SK-N-MC (cell line): ENCODE measurements at regions not wholly inside any gene's neighbourhood (a gene's known extent, or its start where the extent isn't known, plus 50 kb on each side); places are given as distances from the start of the nearest gene placed in this dataset.

Experiments used
- EZH2 ChIP-seq: fragments of 200-600 bp; sonication (generic); IDR thresholded peaks from one replicate; pipeline ENCODE4 v1.6.1; 2017; ENCODE audit warnings: antibody characterized with exemption
- FOXP2 ChIP-seq: optimal IDR thresholded peaks from 2 replicates; pipeline ENCODE3; 2011; ENCODE audit warnings: mild to moderate bottlenecking, moderate library complexity; ENCODE audit not compliant: insufficient read depth; ENCODE audit errors: extremely low read length, control extremely low read depth
- POLR2AphosphoS5 ChIP-seq: IDR thresholded peaks from 2 replicates; pipeline ENCODE4 v1.6.1; 2012; ENCODE audit warnings: mild to moderate bottlenecking, low read depth, low read length, borderline replicate concordance

DNA sequence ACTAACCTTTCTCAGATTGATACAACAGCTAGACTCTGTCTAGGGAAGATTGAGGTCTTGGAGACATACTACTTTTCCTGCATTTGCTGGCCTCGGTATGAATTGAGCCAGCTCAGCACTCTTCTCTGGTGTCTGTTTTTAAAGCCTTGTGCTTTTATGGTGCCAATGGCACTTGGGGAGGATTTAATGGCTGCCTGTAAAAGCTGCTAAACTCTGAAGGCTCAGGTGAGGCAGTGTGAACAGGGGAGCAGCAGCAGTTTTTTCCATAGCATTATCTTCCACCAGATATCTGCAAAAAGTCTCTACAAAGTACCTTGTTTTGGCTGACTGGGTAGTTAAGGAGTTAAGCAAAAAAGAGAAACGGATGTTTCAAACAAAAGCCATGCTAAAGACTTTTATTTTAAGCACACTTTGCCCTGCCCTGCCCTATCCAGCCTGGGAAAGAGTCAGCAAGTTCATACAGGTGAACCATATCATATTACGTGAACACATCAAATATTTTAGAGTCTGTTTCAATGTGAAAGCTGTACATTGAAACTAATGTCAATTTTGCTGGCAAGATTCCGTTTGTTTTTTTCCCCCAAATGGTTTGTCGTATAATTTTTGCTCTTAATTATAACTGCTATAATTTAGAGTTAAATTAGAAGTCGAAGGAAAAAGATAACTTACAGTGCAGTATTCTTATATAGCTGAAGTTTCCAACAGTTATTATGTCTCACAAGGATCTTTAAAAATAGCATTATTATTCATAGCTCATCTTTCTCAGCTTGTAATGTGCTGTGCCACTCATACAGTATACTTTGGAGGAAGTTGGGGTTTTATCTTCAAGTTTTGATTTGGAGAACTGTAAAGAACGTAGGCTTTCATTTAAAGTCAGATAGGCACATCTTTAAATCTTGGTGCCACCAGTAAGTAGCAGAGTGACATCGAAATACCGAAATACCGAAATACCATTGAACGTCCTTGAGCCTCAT lies 424.1 kb upstream of the CD180 start:
- no peak for TF ChIP-seq POLR2AphosphoS5
- TF ChIP-seq EZH2: no peak
- no peak for TF ChIP-seq FOXP2
